ENCODE measurements at regions not wholly inside any gene's neighbourhood (a gene's known extent, or its start where the extent isn't known, plus 50 kb on each side); places are given as distances from the start of the nearest gene placed in this dataset.

GRCh38 chr21:35764077-35764476 lies 296.2 kb downstream of the SETD4 start:
- Histone ChIP-seq H3K27me3 (ENCODE audit: control insufficient read depth, low read length) (no peaks in the 10 kb centered on the region), H3K4me1 (ENCODE audit: control insufficient read depth, low read length) (no peaks in the 10 kb centered on the region), H3K9me2 (replicated peaks; ENCODE audit: control insufficient read depth, low read length) (no peaks in the 10 kb centered on the region), H3K27ac (ENCODE audit: low read depth, low read length) (no peak overlapping the region), H3K4me3 (ENCODE audit: low read length) (no peak overlapping the region), H3K79me2 (ENCODE audit: control insufficient read depth, low read length) (no peaks in the 10 kb centered on the region), H3K4me2 (ENCODE audit: low read length) (no peak overlapping the region), H3F3A (ENCODE audit: control insufficient read depth, insufficient read depth) (no peaks in the 10 kb centered on the region), H3K36me3 (ENCODE audit: control insufficient read depth, low read length) (no peaks in the 10 kb centered on the region), H3K9me3 (ENCODE audit: control insufficient read depth, insufficient read depth, low read length) (no peaks in the 10 kb centered on the region), H4K20me1 (ENCODE audit: control insufficient read depth, insufficient read depth, low read depth, low read length) (no peaks in the 10 kb centered on the region)
- no peak for TF ChIP-seq CTCF (IDR thresholded peaks at IDR 0.05; ENCODE audit: low read depth, low read length, poor library complexity, severe bottlenecking)
- TF ChIP-seq EZH2phosphoT487 (IDR thresholded peaks at IDR 0.05; ENCODE audit: borderline replicate concordance, low read length): no peak

- no peaks in the 10 kb centered on the region for H4K20me1 ChIP-seq (ENCODE audit: control insufficient read depth, insufficient read depth, low read depth, low read length)
- H3F3A ChIP-seq (ENCODE audit: control insufficient read depth, insufficient read depth): no peaks in the 10 kb centered on the region
- no peak overlapping the region for H3K4me2 ChIP-seq (ENCODE audit: low read length)
- TF ChIP-seq CTCF (IDR thresholded peaks at IDR 0.05; ENCODE audit: low read depth, low read length, poor library complexity, severe bottlenecking) (no peak), EZH2phosphoT487 (IDR thresholded peaks at IDR 0.05; ENCODE audit: borderline replicate concordance, low read length) (no peak)
- H3K9me3 ChIP-seq (ENCODE audit: control insufficient read depth, insufficient read depth, low read length): no peaks in the 10 kb centered on the region
- no peaks in the 10 kb centered on the region for H3K36me3 ChIP-seq (ENCODE audit: control insufficient read depth, low read length)
- H3K4me1 ChIP-seq (ENCODE audit: control insufficient read depth, low read length): no peaks in the 10 kb centered on the region
- no peak overlapping the region for H3K4me3 ChIP-seq (ENCODE audit: low read length)
- H3K27ac ChIP-seq (ENCODE audit: low read depth, low read length): no peak overlapping the region
- H3K9me2 ChIP-seq (replicated peaks; ENCODE audit: control insufficient read depth, low read length): no peaks in the 10 kb centered on the region
- no peaks in the 10 kb centered on the region for H3K79me2 ChIP-seq (ENCODE audit: control insufficient read depth, low read length)
- H3K27me3 ChIP-seq (ENCODE audit: control insufficient read depth, low read length): no peaks in the 10 kb centered on the region
Observed at GRCh38 chr21:35754583-35754982, 305.7 kb downstream of the SETD4 start.

GRCh38 chr21:35753308-35753707 lies 307.0 kb downstream of the SETD4 start:
- H3K27ac ChIP-seq (ENCODE audit: low read depth, low read length): no peak overlapping the region

More at GRCh38 chr21:35753308-35753707, 307.0 kb downstream of the SETD4 start:
- no peak overlapping the region for H3K4me2 ChIP-seq (ENCODE audit: low read length)
- H3K9me3 ChIP-seq (ENCODE audit: control insufficient read depth, insufficient read depth, low read length): no peaks in the 10 kb centered on the region
- H3K79me2 ChIP-seq (ENCODE audit: control insufficient read depth, low read length): no peaks in the 10 kb centered on the region
- no peaks in the 10 kb centered on the region for H3K36me3 ChIP-seq (ENCODE audit: control insufficient read depth, low read length)
- no peak overlapping the region for H3K4me3 ChIP-seq (ENCODE audit: low read length)
- no peaks in the 10 kb centered on the region for H3K4me1 ChIP-seq (ENCODE audit: control insufficient read depth, low read length)
- no peaks in the 10 kb centered on the region for H3K27me3 ChIP-seq (ENCODE audit: control insufficient read depth, low read length)
- H4K20me1 ChIP-seq (ENCODE audit: control insufficient read depth, insufficient read depth, low read depth, low read length): no peaks in the 10 kb centered on the region
- no peak for TF ChIP-seq EZH2phosphoT487 (IDR thresholded peaks at IDR 0.05; ENCODE audit: borderline replicate concordance, low read length)
- no peak for TF ChIP-seq CTCF (IDR thresholded peaks at IDR 0.05; ENCODE audit: low read depth, low read length, poor library complexity, severe bottlenecking)
- H3K9me2 ChIP-seq (replicated peaks; ENCODE audit: control insufficient read depth, low read length): no peaks in the 10 kb centered on the region
- H3F3A ChIP-seq (ENCODE audit: control insufficient read depth, insufficient read depth): no peaks in the 10 kb centered on the region

All from DOHH2 (cell line).